ENCODE measurements at regions not wholly inside any gene's neighbourhood (a gene's known extent, or its start where the extent isn't known, plus 50 kb on each side); places are given as distances from the start of the nearest gene placed in this dataset.
"Not testable (repeated sequence)": the region's sequence is repeated elsewhere in the genome, so short reads cannot be mapped to it uniquely, and the experiment has no call there.

DNA sequence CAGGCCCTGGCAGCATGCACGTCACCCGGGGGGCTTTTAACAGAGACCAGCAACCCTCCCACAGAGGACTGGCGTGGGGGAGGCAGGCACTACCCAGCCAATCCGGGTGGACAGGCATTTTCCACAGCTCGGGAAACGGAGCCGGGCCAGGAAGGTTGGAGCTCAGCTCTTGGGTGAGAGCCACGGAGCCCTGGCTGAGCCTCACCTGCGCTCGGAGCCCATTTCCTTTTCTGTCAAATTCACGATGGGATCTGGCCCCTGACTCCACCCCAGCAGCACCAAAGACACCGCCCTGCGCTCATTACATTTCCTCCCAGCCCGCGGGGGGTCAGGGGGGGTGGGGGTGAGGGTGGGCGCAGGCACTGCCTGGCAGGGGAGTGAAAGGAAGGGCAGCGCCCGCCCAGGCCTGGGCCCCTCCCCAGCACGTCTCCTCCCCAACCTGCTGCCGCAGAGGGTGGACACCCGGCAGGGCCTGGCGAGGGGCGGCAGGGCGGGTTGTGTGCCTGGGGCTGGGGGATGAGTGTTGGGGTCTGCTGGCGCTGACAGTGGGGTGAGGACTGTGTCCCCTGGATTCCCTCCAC is 145.4 kb downstream of the LAT start:
- H3K27me3 Mint-ChIP-seq; intact Hi-C loops (cut with micrococcal nuclease); POLR2A ChIA-PET; H3K4me3 Mint-ChIP-seq; H3K27ac ChIP-seq (ENCODE audit: low read depth, low read length); CTCF ChIA-PET; H3K36me3 ChIP-seq (ENCODE audit: control insufficient read depth in 2 of 3, insufficient read depth in 3 of 3, low read length in 3 of 3); H3K9me3 ChIP-seq (ENCODE audit: control insufficient read depth in 2 of 3, low read length in 3 of 3); DNase-seq; H3K27ac Mint-ChIP-seq; H3K9me3 Mint-ChIP-seq; ATAC-seq; H3K4me1 ChIP-seq (ENCODE audit: control insufficient read depth in 2 of 2, insufficient read depth in 2 of 2, low read length in 2 of 2); H3K4me3 ChIP-seq (ENCODE audit: low read length); H3K27me3 ChIP-seq (ENCODE audit: control insufficient read depth in 2 of 2, insufficient read depth in 2 of 2, low read length in 2 of 2): not testable (repeated sequence)
- Mint-ChIP-seq H3K36me3 (peaks cover 0 to 31% (median 3%) of the 10 kb centered on the region in 5 donors), H3K4me1 (peaks cover 0 to 19% (median 10%) of the 10 kb centered on the region in 7 donors)

DNA sequence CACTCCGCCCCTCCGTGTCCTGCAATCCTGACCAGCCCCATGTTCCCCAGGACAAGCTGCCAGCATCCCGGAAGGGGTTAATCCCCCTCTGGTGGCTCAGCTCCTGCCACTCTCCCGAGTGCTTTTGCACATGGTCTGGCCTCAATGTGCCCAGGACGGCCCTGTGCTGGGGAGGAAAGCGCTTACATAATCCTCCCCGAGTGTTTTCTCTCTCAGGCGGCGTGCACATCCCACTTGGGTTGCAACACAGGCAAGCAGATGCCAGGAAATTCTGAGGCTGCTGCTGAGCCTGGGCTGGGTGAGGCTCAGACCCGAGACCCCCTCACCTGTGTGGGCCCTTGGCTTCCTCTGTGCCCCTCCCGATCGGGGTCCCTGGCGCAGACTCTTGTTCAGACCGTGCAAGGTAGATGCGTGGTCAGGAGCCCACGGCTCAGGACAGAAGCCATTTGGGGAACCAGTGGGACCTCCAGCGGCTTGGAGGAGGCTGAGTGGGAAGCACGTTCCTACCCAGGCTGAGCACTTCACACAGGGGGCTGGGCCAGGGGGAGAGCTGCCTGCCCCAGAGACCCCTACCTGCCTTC is 144.7 kb downstream of the LAT start:
- H3K27ac ChIP-seq (ENCODE audit: low read depth, low read length); H3K27me3 Mint-ChIP-seq; DNase-seq; POLR2A ChIA-PET; H3K36me3 ChIP-seq (ENCODE audit: control insufficient read depth in 2 of 3, insufficient read depth in 3 of 3, low read length in 3 of 3); H3K27me3 ChIP-seq (ENCODE audit: control insufficient read depth in 2 of 2, insufficient read depth in 2 of 2, low read length in 2 of 2); CTCF ChIA-PET; H3K4me3 Mint-ChIP-seq; ATAC-seq; H3K4me3 ChIP-seq (ENCODE audit: low read length); H3K9me3 ChIP-seq (ENCODE audit: control insufficient read depth in 2 of 3, low read length in 3 of 3); H3K9me3 Mint-ChIP-seq; H3K4me1 ChIP-seq (ENCODE audit: control insufficient read depth in 2 of 2, insufficient read depth in 2 of 2, low read length in 2 of 2); intact Hi-C loops (cut with micrococcal nuclease): not testable (repeated sequence)
- H3K36me3 Mint-ChIP-seq: peaks cover 0 to 32% (median 0%) of the 10 kb centered on the region in 5 donors
- H3K4me1 Mint-ChIP-seq: peaks cover 0 to 23% (median 11%) of the 10 kb centered on the region in 7 donors
- peak overlapping the region in 1 of 9 donors; percentile 8 for H3K27ac Mint-ChIP-seq

DNA sequence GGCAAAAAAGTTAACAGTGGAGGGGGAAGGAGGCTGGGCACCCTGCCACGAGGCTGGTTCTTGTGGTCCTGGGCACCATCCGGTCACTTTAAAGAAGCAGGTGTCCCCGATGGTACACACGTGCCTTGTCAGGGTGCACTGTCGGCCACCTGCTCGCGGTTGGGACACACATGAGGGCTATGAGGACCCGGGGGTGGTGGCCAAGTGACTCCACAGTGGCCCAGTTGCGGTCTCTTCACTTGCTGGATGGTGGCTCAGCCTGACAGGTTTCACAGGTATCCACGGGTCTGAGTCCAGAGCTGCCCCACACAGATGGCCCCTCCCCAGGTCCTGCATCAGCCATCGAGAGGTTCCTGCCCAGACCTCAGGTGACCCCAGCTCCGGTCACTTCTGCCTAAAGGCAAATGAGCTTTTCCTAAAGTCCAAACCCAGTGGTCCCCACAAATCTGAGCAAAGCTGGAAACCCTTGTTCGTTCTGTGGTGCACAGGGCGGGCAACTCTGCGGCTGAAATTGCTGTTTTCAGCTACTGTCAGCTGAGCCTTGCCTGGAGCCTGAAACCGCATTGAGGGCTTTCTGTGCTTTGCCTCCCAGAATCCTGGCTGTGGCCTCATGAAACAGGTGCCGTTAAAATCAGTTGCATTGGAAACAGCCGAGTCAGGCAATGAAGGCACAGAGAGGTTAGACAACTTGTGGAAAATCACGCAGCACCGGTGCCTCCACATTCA is 144.0 kb downstream of the LAT start:
- H3K27ac Mint-ChIP-seq, H3K4me3 Mint-ChIP-seq: not testable (repeated sequence)

DNA sequence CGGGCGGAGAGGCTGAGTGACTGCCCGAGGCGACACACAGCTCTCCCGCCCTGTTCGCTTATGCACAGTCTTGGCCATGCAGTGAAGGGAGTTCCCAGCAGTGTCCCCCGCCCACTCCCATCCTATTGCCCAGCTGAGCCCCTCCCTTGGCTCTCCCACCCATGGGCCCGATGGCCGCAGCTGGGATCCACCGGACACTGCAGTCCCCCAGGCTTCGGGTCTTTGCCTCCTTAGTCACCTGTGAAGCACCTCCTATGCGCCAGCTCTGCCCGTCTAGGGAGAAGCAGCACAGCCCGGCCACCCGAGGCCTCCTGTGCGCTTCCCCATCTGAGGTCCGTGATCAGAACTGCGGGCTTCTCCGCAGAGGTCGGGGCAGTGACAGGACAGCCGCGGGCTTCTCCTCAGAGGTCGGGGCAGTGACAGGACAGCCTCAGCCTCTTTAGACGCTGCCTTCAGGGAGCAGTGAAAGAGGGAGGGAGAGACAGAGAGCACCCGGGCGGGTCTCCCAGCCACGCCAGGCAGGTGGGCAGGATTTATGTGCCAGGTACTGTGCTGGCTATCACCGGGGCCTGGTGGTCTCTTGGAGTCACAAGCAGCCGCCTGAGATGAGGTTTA is 143.1 kb downstream of the LAT start:
- H3K9me3 Mint-ChIP-seq; H3K4me1 ChIP-seq (ENCODE audit: control insufficient read depth in 2 of 2, insufficient read depth in 2 of 2, low read length in 2 of 2); intact Hi-C loops (cut with micrococcal nuclease); H3K27ac Mint-ChIP-seq; DNase-seq; H3K27ac ChIP-seq (ENCODE audit: low read depth, low read length); H3K4me3 ChIP-seq (ENCODE audit: low read length); H3K4me3 Mint-ChIP-seq; CTCF ChIA-PET; H3K27me3 ChIP-seq (ENCODE audit: control insufficient read depth in 2 of 2, insufficient read depth in 2 of 2, low read length in 2 of 2); POLR2A ChIA-PET; ATAC-seq; H3K36me3 ChIP-seq (ENCODE audit: control insufficient read depth in 2 of 3, insufficient read depth in 3 of 3, low read length in 3 of 3); H3K27me3 Mint-ChIP-seq; H3K9me3 ChIP-seq (ENCODE audit: control insufficient read depth in 2 of 3, low read length in 3 of 3): not testable (repeated sequence)
- H3K4me1 Mint-ChIP-seq: peaks cover 0 to 23% (median 12%) of the 10 kb centered on the region in 7 donors
- H3K36me3 Mint-ChIP-seq: peaks cover 0 to 25% (median 0%) of the 10 kb centered on the region in 5 donors

More for the DNA sequence above, 144.0 kb downstream of the LAT start:
- H3K4me1 ChIP-seq (ENCODE audit: control insufficient read depth in 2 of 2, insufficient read depth in 2 of 2, low read length in 2 of 2); H3K36me3 ChIP-seq (ENCODE audit: control insufficient read depth in 2 of 3, insufficient read depth in 3 of 3, low read length in 3 of 3); H3K9me3 Mint-ChIP-seq; H3K4me3 ChIP-seq (ENCODE audit: low read length); ATAC-seq; H3K9me3 ChIP-seq (ENCODE audit: control insufficient read depth in 2 of 3, low read length in 3 of 3); CTCF ChIA-PET; H3K27me3 Mint-ChIP-seq; H3K27me3 ChIP-seq (ENCODE audit: control insufficient read depth in 2 of 2, insufficient read depth in 2 of 2, low read length in 2 of 2); H3K27ac ChIP-seq (ENCODE audit: low read depth, low read length); POLR2A ChIA-PET; intact Hi-C loops (cut with micrococcal nuclease); DNase-seq: not testable (repeated sequence)
- peaks cover 0 to 23% (median 12%) of the 10 kb centered on the region in 7 donors for H3K4me1 Mint-ChIP-seq
- H3K36me3 Mint-ChIP-seq: peaks cover 0 to 28% (median 0%) of the 10 kb centered on the region in 5 donors

DNA sequence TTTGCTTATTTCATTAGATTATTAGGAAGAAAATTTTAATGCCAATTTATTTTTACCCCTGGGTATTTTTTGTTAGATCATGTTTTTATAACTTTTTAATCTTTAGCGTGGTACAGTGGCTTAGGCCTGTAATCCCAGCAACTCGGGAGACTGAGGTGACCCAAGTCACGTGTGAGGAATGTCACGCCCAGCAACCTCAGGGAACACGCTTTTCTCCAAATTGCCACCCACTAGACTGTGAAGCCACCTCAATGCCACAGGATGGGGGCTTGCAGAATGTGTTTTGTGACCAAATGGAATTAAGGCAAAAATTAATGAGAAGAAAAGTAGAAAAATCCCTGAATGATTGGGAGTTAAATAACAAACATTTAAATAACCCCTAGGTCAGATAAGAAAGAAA is 141.8 kb downstream of the LAT start:
- Mint-ChIP-seq H3K27me3 (no peaks in the 10 kb centered on the region), H3K27ac (peak overlapping the region in 5 of 9 donors; percentile 39 to 97 (median 80)), H3K36me3 (peaks cover 0 to 33% (median 0%) of the 10 kb centered on the region in 5 donors), H3K4me1 (peaks cover 0 to 23% (median 12%) of the 10 kb centered on the region in 7 donors), H3K4me3 (peak overlapping the region in 7 of 10 donors; percentile 7 to 84 (median 58)), H3K9me3 (no peaks in the 10 kb centered on the region)
- no peak overlapping the region for H3K4me3 ChIP-seq (ENCODE audit: low read length)
- POLR2A ChIA-PET: interaction anchor here (0.6 kb wide), 1 partner anchor 296 kb away, joined by 3 read pairs; no protein-coding TSS in a partner anchor
- no peak overlapping the region for H3K27ac ChIP-seq (ENCODE audit: low read depth, low read length)
- no peaks in the 10 kb centered on the region for H3K36me3 ChIP-seq (ENCODE audit: control insufficient read depth in 2 of 3, insufficient read depth in 3 of 3, low read length in 3 of 3)
- H3K4me1 ChIP-seq (ENCODE audit: control insufficient read depth in 2 of 2, insufficient read depth in 2 of 2, low read length in 2 of 2): no peaks in the 10 kb centered on the region
- DNase-seq (no peak), ATAC-seq (no peak)
- no peaks in the 10 kb centered on the region for H3K27me3 ChIP-seq (ENCODE audit: control insufficient read depth in 2 of 2, insufficient read depth in 2 of 2, low read length in 2 of 2)
- CTCF ChIA-PET: no interaction called here
- intact Hi-C loops (cut with micrococcal nuclease): no loop called here
- H3K9me3 ChIP-seq (ENCODE audit: control insufficient read depth in 2 of 3, low read length in 3 of 3): no peaks in the 10 kb centered on the region

DNA sequence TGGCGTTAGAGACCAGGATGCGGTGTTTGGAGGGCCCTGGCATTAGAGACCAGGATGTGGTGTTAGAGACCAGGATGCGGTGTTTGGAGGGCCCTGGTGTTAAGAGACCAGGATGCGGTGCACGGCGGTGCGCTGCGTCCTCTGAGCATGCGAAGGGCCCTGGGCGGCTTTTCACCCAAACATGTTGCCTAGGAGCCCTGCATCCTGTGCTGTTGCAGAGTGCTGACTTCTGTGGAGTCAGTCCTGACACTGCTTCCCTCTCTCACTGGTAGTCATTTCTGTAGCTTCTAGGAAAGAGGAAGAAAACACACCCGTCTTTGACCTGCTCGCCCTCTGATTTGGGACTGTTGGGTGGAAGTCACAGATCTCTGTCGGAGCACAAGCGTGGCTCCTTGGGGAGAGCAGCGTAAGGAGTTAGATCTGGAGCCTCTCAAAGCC is 141.2 kb downstream of the LAT start:
- POLR2A ChIA-PET: no interaction called here
- H3K4me1 ChIP-seq (ENCODE audit: control insufficient read depth in 2 of 2, insufficient read depth in 2 of 2, low read length in 2 of 2): no peaks in the 10 kb centered on the region
- no peak overlapping the region for H3K4me3 ChIP-seq (ENCODE audit: low read length)
- intact Hi-C loops (cut with micrococcal nuclease): no loop called here
- H3K36me3 Mint-ChIP-seq: peaks cover 0 to 37% (median 0%) of the 10 kb centered on the region in 5 donors
- peaks cover 0 to 23% (median 12%) of the 10 kb centered on the region in 7 donors for H3K4me1 Mint-ChIP-seq
- no peaks in the 10 kb centered on the region for H3K27me3 Mint-ChIP-seq
- H3K27me3 ChIP-seq (ENCODE audit: control insufficient read depth in 2 of 2, insufficient read depth in 2 of 2, low read length in 2 of 2): no peaks in the 10 kb centered on the region
- H3K36me3 ChIP-seq (ENCODE audit: control insufficient read depth in 2 of 3, insufficient read depth in 3 of 3, low read length in 3 of 3): no peaks in the 10 kb centered on the region
- H3K27ac ChIP-seq (ENCODE audit: low read depth, low read length): no peak overlapping the region
- DNase-seq (peak in 3 of 9 donors; percentile 39 to 50 (median 49)), ATAC-seq (peak; percentile 90)
- H3K27ac Mint-ChIP-seq: peak overlapping the region in 7 of 9 donors; percentile 13 to 97 (median 80)
- CTCF ChIA-PET: no interaction called here
- H3K9me3 ChIP-seq (ENCODE audit: control insufficient read depth in 2 of 3, low read length in 3 of 3): no peaks in the 10 kb centered on the region
- peak overlapping the region in 8 of 10 donors; percentile 7 to 84 (median 64) for H3K4me3 Mint-ChIP-seq
- H3K9me3 Mint-ChIP-seq: no peaks in the 10 kb centered on the region

Data from naive thymus-derived CD4-positive, alpha-beta T cell (primary cell).